ENCODE measurements at regions not wholly inside any gene's neighbourhood (a gene's known extent, or its start where the extent isn't known, plus 50 kb on each side); places are given as distances from the start of the nearest gene placed in this dataset.

DNA sequence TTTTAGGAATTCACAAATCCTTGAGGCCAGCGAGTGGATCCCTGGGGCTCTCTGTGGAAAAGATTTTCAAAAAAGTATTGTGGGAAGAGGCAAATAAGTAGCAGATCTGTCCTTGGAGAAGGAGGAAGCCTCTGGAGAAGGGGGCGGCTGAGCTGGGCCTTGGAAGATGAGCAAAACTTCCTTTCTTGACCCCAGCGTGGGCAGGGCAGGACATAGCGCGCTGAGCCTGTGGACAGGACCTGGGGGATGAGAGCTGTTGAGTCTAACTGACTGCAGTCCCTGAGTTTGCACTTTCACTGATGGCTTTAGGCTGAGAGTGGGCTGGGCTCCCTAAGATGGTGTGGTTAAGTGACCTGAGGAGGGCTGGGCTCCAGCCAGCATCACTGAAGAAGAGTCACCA, 170.2 kb upstream of the GALNT2 start:
- in situ Hi-C loops (cut with MboI; ENCODE audit: low pct_ligation_motif_present in 1 of 4, low pct_unique_long_range_greater_than_20kb in 1 of 4, low sequenced_read_pairs in 3 of 4) (no loop called here), intact Hi-C loops (cut with DNase I; ENCODE audit: low total_unique reads) (no loop called here)
- Histone ChIP-seq H3K36me3 (no peaks in the 10 kb centered on the region), H3K9me3 (no peaks in the 10 kb centered on the region), H3K27me3 (peaks cover 8% of the 10 kb centered on the region), H3K4me3 (no peak overlapping the region), H3K4me1 (peaks cover 0 to 4% (median 0%) of the 10 kb centered on the region in 4 donors), H3K27ac (no peak overlapping the region)
- 82 to 92% methylated on average over 2 to 5 of the region's 5 CpGs for WGBS, 2 donors (ENCODE audit: low coverage in 1 of 2)
- TF ChIP-seq POLR2A (IDR thresholded peaks at IDR 0.05) (no peak), POLR2AphosphoS5 (IDR thresholded peaks at IDR 0.05) (no peak), EP300 (IDR thresholded peaks at IDR 0.05; ENCODE audit: low read depth) (no peak)
- TF ChIP-seq, protein P1, sequence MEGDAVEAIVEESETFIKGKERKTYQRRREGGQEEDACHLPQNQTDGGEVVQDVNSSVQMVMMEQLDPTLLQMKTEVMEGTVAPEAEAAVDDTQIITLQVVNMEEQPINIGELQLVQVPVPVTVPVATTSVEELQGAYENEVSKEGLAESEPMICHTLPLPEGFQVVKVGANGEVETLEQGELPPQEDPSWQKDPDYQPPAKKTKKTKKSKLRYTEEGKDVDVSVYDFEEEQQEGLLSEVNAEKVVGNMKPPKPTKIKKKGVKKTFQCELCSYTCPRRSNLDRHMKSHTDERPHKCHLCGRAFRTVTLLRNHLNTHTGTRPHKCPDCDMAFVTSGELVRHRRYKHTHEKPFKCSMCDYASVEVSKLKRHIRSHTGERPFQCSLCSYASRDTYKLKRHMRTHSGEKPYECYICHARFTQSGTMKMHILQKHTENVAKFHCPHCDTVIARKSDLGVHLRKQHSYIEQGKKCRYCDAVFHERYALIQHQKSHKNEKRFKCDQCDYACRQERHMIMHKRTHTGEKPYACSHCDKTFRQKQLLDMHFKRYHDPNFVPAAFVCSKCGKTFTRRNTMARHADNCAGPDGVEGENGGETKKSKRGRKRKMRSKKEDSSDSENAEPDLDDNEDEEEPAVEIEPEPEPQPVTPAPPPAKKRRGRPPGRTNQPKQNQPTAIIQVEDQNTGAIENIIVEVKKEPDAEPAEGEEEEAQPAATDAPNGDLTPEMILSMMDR (IDR thresholded peaks at IDR 0.05), result no peak
- no peak for DNase-seq

DNA sequence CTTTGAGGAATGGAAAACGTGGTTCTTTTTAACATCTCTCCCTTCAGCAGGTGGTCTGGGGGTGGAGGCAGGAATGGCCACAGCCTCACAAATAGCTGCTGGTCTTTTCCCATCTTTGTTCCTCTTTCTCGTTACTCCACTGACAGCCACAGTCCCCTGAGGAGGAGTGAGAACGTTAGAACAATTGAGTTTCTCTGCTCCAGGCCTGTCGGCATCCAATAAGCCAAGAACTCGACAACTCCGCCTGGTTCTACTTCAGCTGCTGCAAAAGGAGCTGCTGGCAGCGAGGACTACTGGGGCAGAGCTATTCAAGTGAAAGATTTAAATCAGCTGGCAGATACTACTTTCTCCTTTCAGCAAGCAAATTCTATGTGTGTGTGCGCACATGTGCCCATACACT, 169.5 kb upstream of the GALNT2 start:
- in situ Hi-C loops (cut with MboI; ENCODE audit: low pct_ligation_motif_present in 1 of 4, low pct_unique_long_range_greater_than_20kb in 1 of 4, low sequenced_read_pairs in 3 of 4), result no loop called here

DNA sequence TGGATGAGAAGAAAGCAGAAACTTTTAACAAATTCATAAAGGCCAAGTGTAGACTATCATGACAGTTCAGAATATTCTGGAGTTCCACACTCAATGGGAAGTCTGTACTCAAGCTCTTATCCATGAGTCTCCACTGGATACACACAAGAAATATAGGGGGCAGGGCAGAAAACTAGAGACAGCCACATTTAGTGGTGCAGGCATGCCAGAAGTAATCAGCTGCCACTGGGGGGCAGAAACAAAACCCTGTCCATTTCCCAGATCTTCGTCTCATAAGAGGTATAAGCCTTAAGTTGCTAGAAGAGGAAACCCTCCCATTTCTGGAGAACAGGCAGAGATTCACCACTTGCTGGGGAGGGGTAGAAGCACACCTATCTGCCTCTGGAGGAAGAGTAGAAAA, 166.8 kb upstream of the GALNT2 start:
- no peak for DNase-seq
- in situ Hi-C loops (cut with MboI; ENCODE audit: low pct_ligation_motif_present in 1 of 4, low pct_unique_long_range_greater_than_20kb in 1 of 4, low sequenced_read_pairs in 3 of 4) (no loop called here), intact Hi-C loops (cut with DNase I; ENCODE audit: low total_unique reads) (no loop called here)
- H3K9me3 ChIP-seq, result no peaks in the 10 kb centered on the region
- H3K4me3 ChIP-seq, result no peak overlapping the region
- H3K4me1 ChIP-seq, result no peaks in the 10 kb centered on the region
- WGBS, 2 donors (ENCODE audit: low coverage in 1 of 2), result 94% methylated on average over 1 of the region's 1 CpG; no CpG with 5 or more reads in 1 of the 2 donors
- no peaks in the 10 kb centered on the region for H3K36me3 ChIP-seq
- H3K27me3 ChIP-seq, result peaks cover 8% of the 10 kb centered on the region
- no peak overlapping the region for H3K27ac ChIP-seq
- TF ChIP-seq EP300 (IDR thresholded peaks at IDR 0.05; ENCODE audit: low read depth), result no peak
- TF ChIP-seq, protein P1 (IDR thresholded peaks at IDR 0.05), result no peak
- TF ChIP-seq POLR2A (IDR thresholded peaks at IDR 0.05), result no peak
- no peak for TF ChIP-seq POLR2AphosphoS5 (IDR thresholded peaks at IDR 0.05)

More for the DNA sequence above, 169.5 kb upstream of the GALNT2 start:
- Histone ChIP-seq H3K36me3 (no peaks in the 10 kb centered on the region), H3K27me3 (peaks cover 8% of the 10 kb centered on the region), H3K27ac (no peak overlapping the region), H3K4me1 (peaks cover 0 to 4% (median 0%) of the 10 kb centered on the region in 4 donors), H3K4me3 (no peak overlapping the region), H3K9me3 (no peaks in the 10 kb centered on the region)
- WGBS, 2 donors (ENCODE audit: low coverage in 1 of 2), result 75 to 83% methylated on average over 2 to 8 of the region's 8 CpGs
- no peak for TF ChIP-seq EP300 (IDR thresholded peaks at IDR 0.05; ENCODE audit: low read depth)
- no peak for TF ChIP-seq POLR2AphosphoS5 (IDR thresholded peaks at IDR 0.05)
- TF ChIP-seq, protein P1 (IDR thresholded peaks at IDR 0.05), result no peak
- TF ChIP-seq POLR2A (IDR thresholded peaks at IDR 0.05), result no peak
- DNase-seq, result no peak
- intact Hi-C loops (cut with DNase I; ENCODE audit: low total_unique reads), result no loop called here

DNA sequence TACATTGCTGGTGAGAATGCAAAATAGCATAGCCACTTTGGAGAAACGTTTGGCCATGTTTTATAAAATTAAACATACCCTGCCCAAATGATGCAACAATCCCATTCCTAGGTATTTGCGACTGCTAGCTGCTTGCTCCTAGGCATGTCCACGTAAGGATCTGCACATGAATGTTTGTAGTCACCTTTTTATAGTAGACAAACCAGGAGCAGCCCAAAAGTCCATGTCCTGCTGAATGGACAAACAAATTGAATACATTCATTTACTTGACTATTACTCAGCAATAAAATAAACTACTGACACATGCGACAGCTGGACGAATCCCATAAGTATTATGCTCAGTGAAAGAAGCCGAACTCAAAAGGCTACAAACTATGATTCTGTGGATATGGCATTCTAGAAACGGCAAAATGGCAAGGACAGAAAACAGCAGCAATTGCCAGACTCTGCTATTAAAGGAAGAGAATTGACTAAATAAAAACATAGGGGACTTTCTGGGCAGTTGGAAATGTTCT, 161.9 kb upstream of the GALNT2 start:
- TF ChIP-seq EP300 (IDR thresholded peaks at IDR 0.05; ENCODE audit: low read depth), result no peak
- no peak for TF ChIP-seq POLR2AphosphoS5 (IDR thresholded peaks at IDR 0.05)
- TF ChIP-seq POLR2A (IDR thresholded peaks at IDR 0.05), result no peak
- TF ChIP-seq, protein P1 (IDR thresholded peaks at IDR 0.05), result no peak
- Histone ChIP-seq H3K27me3 (no peaks in the 10 kb centered on the region), H3K9me3 (no peaks in the 10 kb centered on the region), H3K4me1 (no peaks in the 10 kb centered on the region), H3K36me3 (no peaks in the 10 kb centered on the region), H3K4me3 (no peak overlapping the region), H3K27ac (no peak overlapping the region)
- 54 to 68% methylated on average over 7 of the region's 7 CpGs for WGBS, 2 donors (ENCODE audit: low coverage in 1 of 2)
- in situ Hi-C loops (cut with MboI; ENCODE audit: low pct_ligation_motif_present in 1 of 4, low pct_unique_long_range_greater_than_20kb in 1 of 4, low sequenced_read_pairs in 3 of 4) (no loop called here), intact Hi-C loops (cut with DNase I; ENCODE audit: low total_unique reads) (no loop called here)
- no peak for DNase-seq
